HepG2 (cell line): ENCODE measurements at regions not wholly inside any gene's neighbourhood (a gene's known extent, or its start where the extent isn't known, plus 50 kb on each side); places are given as distances from the start of the nearest gene placed in this dataset.

Source experiments
- ATAC-seq: fragments of 200-7000 bp; cut with Tn5 transposase; 3 replicates; pipeline ENCODE4 v1.9.1; 2020; ENCODE audit warnings: mild to moderate bottlenecking, moderate library complexity
- BruUV-seq: library from RNA; stranded (reverse); fragments of 400-500 nt; replicated peaks from 2 replicates; lab custom pipeline; 2021; lab: Mats Ljungman, UMichigan
- CTCF ChIA-PET: fragments of 300-600 bp; formaldehyde crosslinking; extraction: SDS; loops from one replicate; lab custom pipeline; 2021; ENCODE audit warnings: low total read pairs, inconsistent platforms, low intra/inter-chr PET ratio; lab: Yijun Ruan, JAX
- POLR2A ChIA-PET: fragments of 350-600 bp; sonication (Branson Sonifier 250); formaldehyde crosslinking; loops from one replicate; lab custom pipeline; 2020; ENCODE audit warnings: antibody characterized with exemption, inconsistent platforms; lab: Yijun Ruan, JAX
- DNase-seq: peaks from one replicate; pipeline ENCODE4 v3.0.0-alpha.2; 2015; ENCODE audit warnings: low spot score
- FAIRE-seq: peaks from 3 replicates; lab custom pipeline; 2011; peaks lifted over from hg19 to GRCh38; lab: Jason Lieb, UNC
- H2AFZ ChIP-seq: one replicate; pipeline ENCODE4 v1.6.1; 2011; ENCODE audit warnings: low read length, inconsistent platforms
- H3K27ac ChIP-seq: fragments of 300-600 bp; 3 replicates; pipeline ENCODE4 v1.8.0; 2011; ENCODE audit warnings: mixed run types, mild to moderate bottlenecking, mixed read lengths, low read length, inconsistent platforms; ENCODE audit not compliant: insufficient read depth; ENCODE audit errors: extremely low read length
- H3K27me3 ChIP-seq, 2 experiments: fragments of 200-600 bp in 1 of 2; 2 replicates in 1 of 2; 3 replicates in 1 of 2; pipeline versions ENCODE4 v1.6.0 to v1.8.0; 2011; ENCODE audit warnings: low read length in 2 of 2, mild to moderate bottlenecking in 2 of 2, moderate library complexity in 2 of 2, inconsistent platforms in 1 of 2; ENCODE audit not compliant: insufficient read depth in 2 of 2, control insufficient read depth in 1 of 2
- H3K36me3 ChIP-seq, 2 experiments: fragments of 200-600 bp in 1 of 2; replicated peaks in 1 of 2; 2 replicates in 1 of 2; 3 replicates in 1 of 2; pipeline versions ENCODE4 v1.5.1 to v1.8.0; 2011; ENCODE audit warnings: low read length in 2 of 2, inconsistent platforms in 1 of 2; ENCODE audit not compliant: insufficient read depth in 2 of 2, control insufficient read depth in 1 of 2
- H3K4me1 ChIP-seq: 2 replicates; pipeline ENCODE4 v1.5.1; 2012; ENCODE audit warnings: low read length, inconsistent platforms; ENCODE audit not compliant: insufficient read depth
- H3K4me2 ChIP-seq: 2 replicates; pipeline ENCODE4 v1.6.0; 2011; ENCODE audit warnings: low read depth, low read length, inconsistent platforms
- H3K4me3 ChIP-seq, 3 experiments: fragments of 200-600 bp in 1 of 3; sonication (generic), shearing (Covaris generic) in 1 of 3; replicated peaks in 1 of 3; 2 replicates each; pipeline ENCODE4 v1.5.1; 2011 to 2016; ENCODE audit warnings: low read length in 3 of 3, inconsistent platforms in 2 of 3, low read depth in 2 of 3, mild to moderate bottlenecking in 2 of 3, control low read depth in 1 of 3, mixed read lengths in 1 of 3; ENCODE audit not compliant: insufficient read depth in 1 of 3
- H3K79me2 ChIP-seq: one replicate; pipeline ENCODE4 v1.6.1; 2011; ENCODE audit warnings: low read length, inconsistent platforms; ENCODE audit not compliant: insufficient read depth
- H3K9ac ChIP-seq: 2 replicates; pipeline ENCODE4 v1.6.0; 2011; ENCODE audit warnings: mild to moderate bottlenecking, low read depth, low read length, inconsistent platforms; ENCODE audit not compliant: insufficient read depth
- H3K9me3 ChIP-seq: 2 replicates; pipeline ENCODE4 v1.5.1; 2012; ENCODE audit warnings: mild to moderate bottlenecking, low read length
- H4K20me1 ChIP-seq: 2 replicates; pipeline ENCODE4 v1.6.0; 2011; ENCODE audit warnings: inconsistent platforms, mild to moderate bottlenecking, low read length, moderate library complexity; ENCODE audit not compliant: insufficient read depth
- CHD4 ChIP-seq: fragments of 200-600 bp; sonication (generic); IDR thresholded peaks from 2 replicates; pipeline ENCODE4 v1.7.0; 2017; ENCODE audit warnings: mild to moderate bottlenecking, low read length, borderline replicate concordance
- DRAP1 ChIP-seq: IDR thresholded peaks from 2 replicates; pipeline ENCODE4 v1.6.1; 2016; ENCODE audit warnings: missing genetic modification reagents, missing compliant biosample characterization
- GPBP1L1 ChIP-seq: sonication (generic); formaldehyde crosslinking; IDR thresholded peaks from 2 replicates; pipeline ENCODE4 v1.5.0; 2020; ENCODE audit warnings: mild to moderate bottlenecking, missing genetic modification reagents
- HIVEP1 ChIP-seq: sonication (generic); formaldehyde crosslinking; IDR thresholded peaks from 2 replicates; pipeline ENCODE4 v1.4.0; 2020; ENCODE audit warnings: mild to moderate bottlenecking, missing genetic modification reagents
- KIAA2018 ChIP-seq: sonication (generic); formaldehyde crosslinking; IDR thresholded peaks from 2 replicates; pipeline ENCODE4 v1.5.0; 2020; ENCODE audit warnings: mild to moderate bottlenecking, missing genetic modification reagents, borderline replicate concordance
- MLX ChIP-seq: IDR thresholded peaks from 2 replicates; pipeline ENCODE4 v1.6.1; 2016
- SIN3A ChIP-seq: IDR thresholded peaks from 2 replicates; pipeline ENCODE4 v1.6.1; 2011; ENCODE audit warnings: low read depth, mild to moderate bottlenecking, control low read depth, low read length, borderline replicate concordance
- THAP8 ChIP-seq: sonication (generic); formaldehyde crosslinking; IDR thresholded peaks from 2 replicates; pipeline ENCODE4 v1.5.1; 2020; ENCODE audit warnings: missing genetic modification reagents, mild to moderate bottlenecking, borderline replicate concordance
- ZNF180 ChIP-seq: sonication (generic); formaldehyde crosslinking; IDR thresholded peaks from 2 replicates; pipeline ENCODE4 v1.4.0; 2020; ENCODE audit warnings: low read depth, missing genetic modification reagents, borderline replicate concordance
- ZNF501 ChIP-seq: sonication (generic); formaldehyde crosslinking; IDR thresholded peaks from 2 replicates; pipeline ENCODE4 v1.5.1; 2020; ENCODE audit warnings: mild to moderate bottlenecking, moderate library complexity, missing genetic modification reagents
- WGBS: methylation state at CpG from one replicate; pipeline ENCODE4 v1.1.6; 2017; ENCODE audit warnings: low lambda C conversion rate; 5-methylcytosine and 5-hydroxymethylcytosine counted together
- in situ Hi-C: cut with HindIII; loops from 2 replicates; pipeline ENCODE4 v1.10.0; 2017; ENCODE audit warnings: low pct_unique_long_range_greater_than_20kb; ENCODE audit not compliant: extremely low pct_ligation_motif_present
- intact Hi-C: fragments of 100-400 bp; cut with micrococcal nuclease; formaldehyde crosslinking; loops from one replicate; pipeline ENCODE4 v1.10.0; 2022; ENCODE audit not compliant: unreplicated experiment

- Histone ChIP-seq H3K4me3 (no peak overlapping the region), H3K36me3 (no peaks in the 10 kb centered on the region), H3K9me3 (no peaks in the 10 kb centered on the region), H3K4me1 (no peaks in the 10 kb centered on the region), H3K4me2 (no peak overlapping the region), H3K79me2 (no peaks in the 10 kb centered on the region)
- POLR2A ChIA-PET: no interaction called here
- BruUV-seq: no TSS peak
- in situ Hi-C loops (no loop called here), intact Hi-C loops (no loop called here)
- DNase-seq: no peak
- TF ChIP-seq CHD4 (no peak), THAP8 (CRISPR knock-in tag) (no peak), ZNF180 (CRISPR knock-in tag) (no peak), HIVEP1 (CRISPR knock-in tag) (no peak), SIN3A (no peak), KIAA2018 (CRISPR knock-in tag) (no peak), MLX (CRISPR knock-in tag) (no peak), DRAP1 (CRISPR knock-in tag) (no peak), ZNF501 (CRISPR knock-in tag) (no peak), GPBP1L1 (CRISPR knock-in tag) (no peak)
- TF ChIP-seq, all 625 proteins: peak for 0
- H4K20me1 ChIP-seq: no peaks in the 10 kb centered on the region
- ATAC-seq (no peak), FAIRE-seq (no peak)
- 17% methylated on average over 5 of the region's 5 CpGs for WGBS
- no peak overlapping the region for H2AFZ ChIP-seq
- H3K27me3 ChIP-seq: peaks cover 0 to 3% of the 10 kb centered on the region in 2 experiments; a peak in 2 of 5 replicates
- no peak overlapping the region for H3K27ac ChIP-seq
- H3K9ac ChIP-seq: no peak overlapping the region
- CTCF ChIA-PET: no interaction called here
Measured at GRCh38 chr2:18467749-18468360, 92.6 kb downstream of the RDH14 start.
